Pancreas (tissue), 10 donors: ENCODE measurements at regions not wholly inside any gene's neighbourhood (a gene's known extent, or its start where the extent isn't known, plus 50 kb on each side); places are given as distances from the start of the nearest gene placed in this dataset.

Experiments used
- ATAC-seq, 4 donors: fragments of 200-7000 bp; cut with Tn5 transposase; one replicate each; pipeline versions ENCODE4 v1.8.0 to v1.9.1; 2020; ENCODE audit warnings: mild to moderate bottlenecking in 4 of 4, moderate library complexity in 4 of 4
- DNase-seq, 6 donors: peaks; one replicate each; pipeline ENCODE4 v3.0.0-alpha.2; 2020
- FAIRE-seq: peaks from 2 replicates; lab custom pipeline; 2012; peaks lifted over from hg19 to GRCh38; lab: Jason Lieb, UNC
- H3K27ac ChIP-seq, 4 donors: fragments of 200-600 bp; sonication (generic); 1 replicate in 3 of 4; 2 replicates in 1 of 4; pipeline versions ENCODE4 v1.5.0 to v1.8.0; 2020
- H3K27me3 ChIP-seq, 4 donors: fragments of 200-600 bp; one replicate each; pipeline ENCODE4 v1.8.0; 2021
- H3K36me3 ChIP-seq, 3 donors: fragments of 200-600 bp; sonication (generic) in 1 of 3; one replicate each; pipeline versions ENCODE4 v1.5.0 to v1.8.0; 2020 to 2021
- H3K4me1 ChIP-seq, 3 donors: fragments of 200-600 bp; one replicate each; pipeline ENCODE4 v1.8.0; 2021
- H3K4me3 ChIP-seq, 4 donors: fragments of 200-600 bp; sonication (generic) in 2 of 4; one replicate each; pipeline versions ENCODE4 v1.5.0 to v1.8.0; 2020 to 2021
- H3K9me3 ChIP-seq, 4 donors: fragments of 200-600 bp; one replicate each; pipeline ENCODE4 v1.8.0; 2021
- WGBS, 2 donors: extraction: QIAGEN DNeasy Blood & Tissue Kit; methylation state at CpG; one replicate each; pipeline ENCODE4 v1.1.7; 2013; 5-methylcytosine and 5-hydroxymethylcytosine counted together
- intact Hi-C, 3 donors: fragments of 100-400 bp; cut with DNase I; formaldehyde crosslinking; loops; one replicate each; pipeline versions ENCODE4 v1.11.1 to v1.14.2; 2022
- TF ChIP-seq, protein P1 (sequence below), 4 donors: fragments of 200-600 bp; sonication (generic) in 3 of 4; IDR thresholded peaks; one replicate each; pipeline versions ENCODE4 v1.5.0 to v1.8.0; 2021; ENCODE audit warnings: antibody characterized with exemption in 4 of 4
- donor health status: healthy with polysubstance abuse.
- donor health status: DM: no; HTN: no; CAD: no; lungs with moderate emphysema.
- donor health status: DM: no; HTN: no; CAD: no.
- donor health status: control.
- donor health status: control.
- donor health status: Bipolar disorder and iron deficiency.
- donor health status: DM: yes; HTN: yes; CAD: no.
- donor health status: DM: no; HTN: no; CAD: no.
- donor health status: DM: no; HTN: no; CAD: no.
- donor health status: DM: yes; HTN: yes; CAD: no.

DNA sequence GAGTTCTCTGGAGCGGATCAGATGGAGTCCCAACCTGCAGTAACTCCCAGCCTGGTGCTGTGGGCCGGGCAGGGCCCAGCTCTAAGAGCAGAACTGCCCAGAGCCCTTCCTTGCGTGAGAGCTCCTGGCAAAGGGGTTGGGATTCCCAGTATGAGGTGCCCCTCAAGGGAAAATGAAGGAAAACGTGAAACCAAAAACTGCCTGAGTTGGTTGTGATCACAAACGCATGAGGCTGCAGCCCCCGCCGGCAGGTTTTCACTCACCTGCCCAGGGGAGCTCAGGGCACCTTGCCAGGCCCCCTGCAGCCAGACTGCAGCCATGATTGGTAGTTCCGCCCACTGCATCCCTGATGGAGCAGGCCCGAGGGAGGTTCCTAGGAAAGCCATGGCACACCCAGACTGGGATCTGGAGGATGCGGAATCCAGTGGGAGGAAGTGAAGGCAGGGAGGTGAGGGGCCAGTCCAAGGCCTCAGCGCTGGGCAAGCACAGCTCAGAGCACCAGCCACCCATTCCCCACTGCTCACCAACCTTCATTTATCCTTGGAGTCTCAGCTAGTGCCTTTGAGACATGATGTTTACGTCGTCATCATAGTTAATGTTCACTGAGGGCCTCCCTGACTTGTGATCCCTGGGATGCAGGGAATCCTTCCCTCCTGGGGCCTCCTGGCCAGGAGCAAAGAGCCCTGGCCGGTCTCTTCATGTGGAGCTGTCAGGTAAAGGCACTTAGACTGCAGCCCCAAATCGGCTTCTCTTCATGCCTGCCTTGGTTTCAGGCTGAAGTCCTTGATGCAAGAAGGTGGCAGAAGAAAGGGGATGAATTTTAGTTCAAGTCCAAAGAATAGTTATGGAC lies 103.2 kb downstream of the INHBB start:
- peaks cover 7 to 21% (median 16%) of the 10 kb centered on the region in 3 donors for H3K4me1 ChIP-seq
- H3K9me3 ChIP-seq, result no peaks in the 10 kb centered on the region
- ATAC-seq (no peak), DNase-seq (no peak), FAIRE-seq (no peak)
- no peaks in the 10 kb centered on the region for H3K27me3 ChIP-seq
- no peak overlapping the region for H3K4me3 ChIP-seq
- H3K36me3 ChIP-seq, result no peaks in the 10 kb centered on the region
- intact Hi-C loops, result no loop called here
- no peak overlapping the region for H3K27ac ChIP-seq
- 82 to 88% methylated on average over 15 of the region's 15 CpGs for WGBS, 2 donors
- TF ChIP-seq, protein P1, sequence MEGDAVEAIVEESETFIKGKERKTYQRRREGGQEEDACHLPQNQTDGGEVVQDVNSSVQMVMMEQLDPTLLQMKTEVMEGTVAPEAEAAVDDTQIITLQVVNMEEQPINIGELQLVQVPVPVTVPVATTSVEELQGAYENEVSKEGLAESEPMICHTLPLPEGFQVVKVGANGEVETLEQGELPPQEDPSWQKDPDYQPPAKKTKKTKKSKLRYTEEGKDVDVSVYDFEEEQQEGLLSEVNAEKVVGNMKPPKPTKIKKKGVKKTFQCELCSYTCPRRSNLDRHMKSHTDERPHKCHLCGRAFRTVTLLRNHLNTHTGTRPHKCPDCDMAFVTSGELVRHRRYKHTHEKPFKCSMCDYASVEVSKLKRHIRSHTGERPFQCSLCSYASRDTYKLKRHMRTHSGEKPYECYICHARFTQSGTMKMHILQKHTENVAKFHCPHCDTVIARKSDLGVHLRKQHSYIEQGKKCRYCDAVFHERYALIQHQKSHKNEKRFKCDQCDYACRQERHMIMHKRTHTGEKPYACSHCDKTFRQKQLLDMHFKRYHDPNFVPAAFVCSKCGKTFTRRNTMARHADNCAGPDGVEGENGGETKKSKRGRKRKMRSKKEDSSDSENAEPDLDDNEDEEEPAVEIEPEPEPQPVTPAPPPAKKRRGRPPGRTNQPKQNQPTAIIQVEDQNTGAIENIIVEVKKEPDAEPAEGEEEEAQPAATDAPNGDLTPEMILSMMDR (IDR thresholded peaks at IDR 0.05), result no peak

DNA sequence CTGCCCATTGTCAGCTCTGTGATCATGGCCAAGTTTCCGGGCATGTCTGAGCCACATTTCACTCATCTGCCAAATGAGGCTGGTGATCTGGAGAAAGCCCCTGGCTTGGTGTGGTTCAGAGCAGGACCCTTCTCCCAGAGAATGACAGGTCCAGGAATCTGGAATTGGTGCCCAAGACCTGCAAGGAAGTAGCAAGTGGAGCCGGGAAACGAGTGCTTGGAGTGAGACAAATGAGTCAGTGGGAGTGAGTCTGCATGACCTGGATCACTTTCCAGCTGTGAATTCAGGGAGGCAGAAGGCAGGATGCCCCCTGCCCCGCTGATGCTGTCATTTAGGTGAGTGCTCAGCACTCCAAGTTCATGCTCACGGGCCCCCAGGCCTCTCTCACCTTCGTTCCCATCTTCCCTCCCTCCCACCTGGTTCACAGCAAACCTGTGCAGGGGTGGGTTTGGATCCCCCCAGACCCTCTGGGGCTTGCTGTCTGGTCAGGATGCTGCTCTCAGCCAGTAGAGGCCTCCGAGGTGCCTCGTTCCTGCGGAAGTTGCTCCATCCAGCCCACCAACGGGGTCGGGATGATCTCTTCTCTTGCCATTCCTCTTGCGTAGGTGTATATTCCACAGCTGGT lies 104.4 kb downstream of the INHBB start:
- no peaks in the 10 kb centered on the region for H3K27me3 ChIP-seq
- peaks cover 2 to 14% (median 9%) of the 10 kb centered on the region in 3 donors for H3K4me1 ChIP-seq
- TF ChIP-seq, protein P1 (IDR thresholded peaks at IDR 0.05), result no peak
- H3K4me3 ChIP-seq, result no peak overlapping the region
- no peaks in the 10 kb centered on the region for H3K36me3 ChIP-seq
- no peaks in the 10 kb centered on the region for H3K9me3 ChIP-seq
- intact Hi-C loops, result no loop called here
- ATAC-seq (no peak), FAIRE-seq (no peak), DNase-seq (peak in 1 of 6 donors; percentile 12)
- 84 to 88% methylated on average over 12 of the region's 12 CpGs for WGBS, 2 donors
- H3K27ac ChIP-seq, result no peak overlapping the region

DNA sequence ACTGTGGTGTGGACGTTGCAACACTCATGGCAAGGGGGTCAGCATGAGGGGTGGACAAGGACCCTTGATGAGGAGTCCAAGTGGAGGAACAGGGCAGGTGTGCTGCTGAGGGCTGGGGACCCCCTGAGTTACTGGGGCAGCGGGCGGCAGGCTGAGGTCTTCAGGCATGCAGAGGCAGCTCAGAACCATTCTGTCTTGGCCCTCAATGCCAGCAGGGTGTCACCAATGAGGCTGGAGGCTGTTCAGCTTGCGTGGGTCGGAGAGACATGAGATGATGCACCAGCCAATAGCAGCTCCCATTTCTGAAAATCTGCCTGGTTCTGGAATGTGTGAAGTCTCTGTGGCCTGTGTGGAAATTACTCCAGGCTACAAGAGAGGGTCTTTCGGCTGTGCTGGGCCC lies 105.4 kb downstream of the INHBB start:
- Histone ChIP-seq H3K27ac (no peak overlapping the region), H3K9me3 (no peaks in the 10 kb centered on the region), H3K27me3 (no peaks in the 10 kb centered on the region), H3K4me1 (peaks cover 0 to 7% (median 2%) of the 10 kb centered on the region in 3 donors), H3K36me3 (no peaks in the 10 kb centered on the region), H3K4me3 (no peak overlapping the region)
- FAIRE-seq (no peak), DNase-seq (peak in 1 of 6 donors; percentile 21), ATAC-seq (no peak)
- TF ChIP-seq, protein P1 (IDR thresholded peaks at IDR 0.05), result no peak
- intact Hi-C loops, result no loop called here
- whole genome bisulfite sequencing, 2 donors, result 88 to 90% methylated on average over 6 of the region's 6 CpGs

DNA sequence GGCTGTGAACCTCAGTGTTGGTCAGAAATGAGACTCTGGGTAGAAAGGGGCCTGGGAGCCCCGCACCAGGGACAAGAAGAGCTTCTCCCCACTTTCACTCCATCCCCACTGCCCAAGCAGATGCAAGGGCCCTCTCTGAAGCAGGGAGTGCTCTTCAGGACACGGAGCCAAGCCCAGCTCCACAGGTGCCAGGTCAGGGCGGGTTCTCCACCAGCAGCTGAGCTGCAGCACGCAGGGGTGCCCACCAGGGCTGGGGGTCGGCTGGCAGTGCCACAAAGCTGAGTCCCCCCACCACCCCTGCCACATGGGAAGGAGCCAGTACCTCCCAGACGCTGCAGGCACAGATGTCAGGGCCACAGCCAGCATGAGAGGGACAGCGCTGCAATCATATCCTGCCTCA lies 106.2 kb downstream of the INHBB start:
- 85 to 89% methylated on average over 7 of the region's 7 CpGs for WGBS, 2 donors
- ATAC-seq (no peak), FAIRE-seq (no peak), DNase-seq (no peak)
- TF ChIP-seq, protein P1 (IDR thresholded peaks at IDR 0.05), result no peak
- no peaks in the 10 kb centered on the region for H3K27me3 ChIP-seq
- no peak overlapping the region for H3K4me3 ChIP-seq
- intact Hi-C loops, result no loop called here
- no peaks in the 10 kb centered on the region for H3K36me3 ChIP-seq
- H3K27ac ChIP-seq, result no peak overlapping the region
- no peaks in the 10 kb centered on the region for H3K9me3 ChIP-seq
- no peaks in the 10 kb centered on the region for H3K4me1 ChIP-seq
